A549 (cell line): ENCODE measurements at regions not wholly inside any gene's neighbourhood (a gene's known extent, or its start where the extent isn't known, plus 50 kb on each side); places are given as distances from the start of the nearest gene placed in this dataset.
"Not testable (repeated sequence)": the region's sequence is repeated elsewhere in the genome, so short reads cannot be mapped to it uniquely, and the experiment has no call there.

Experiments used
- CTCF ChIP-seq: fragments of >200 bp; sonication (Bioruptor Twin); formaldehyde crosslinking; IDR thresholded peaks from 3 replicates; pipeline ENCODE4 v1.5.1; 2016
- POLR2A ChIP-seq: IDR thresholded peaks from 2 replicates; pipeline ENCODE4 v1.6.1; 2012; ENCODE audit warnings: mild to moderate bottlenecking, low read length

GRCh38 chr1:221591250-221591649, 150.6 kb downstream of the DUSP10 start:
- not testable (repeated sequence) for TF ChIP-seq CTCF, POLR2A
